GM21717 (cell line): ENCODE measurements at regions not wholly inside any gene's neighbourhood (a gene's known extent, or its start where the extent isn't known, plus 50 kb on each side); places are given as distances from the start of the nearest gene placed in this dataset.

Source experiments
- ATAC-seq: cut with Tn5 transposase; IDR thresholded peaks from one replicate; pipeline ENCODE4 v1.9.1; 2021; ENCODE audit warnings: mild to moderate bottlenecking, moderate library complexity; ENCODE audit not compliant: unreplicated experiment

DNA sequence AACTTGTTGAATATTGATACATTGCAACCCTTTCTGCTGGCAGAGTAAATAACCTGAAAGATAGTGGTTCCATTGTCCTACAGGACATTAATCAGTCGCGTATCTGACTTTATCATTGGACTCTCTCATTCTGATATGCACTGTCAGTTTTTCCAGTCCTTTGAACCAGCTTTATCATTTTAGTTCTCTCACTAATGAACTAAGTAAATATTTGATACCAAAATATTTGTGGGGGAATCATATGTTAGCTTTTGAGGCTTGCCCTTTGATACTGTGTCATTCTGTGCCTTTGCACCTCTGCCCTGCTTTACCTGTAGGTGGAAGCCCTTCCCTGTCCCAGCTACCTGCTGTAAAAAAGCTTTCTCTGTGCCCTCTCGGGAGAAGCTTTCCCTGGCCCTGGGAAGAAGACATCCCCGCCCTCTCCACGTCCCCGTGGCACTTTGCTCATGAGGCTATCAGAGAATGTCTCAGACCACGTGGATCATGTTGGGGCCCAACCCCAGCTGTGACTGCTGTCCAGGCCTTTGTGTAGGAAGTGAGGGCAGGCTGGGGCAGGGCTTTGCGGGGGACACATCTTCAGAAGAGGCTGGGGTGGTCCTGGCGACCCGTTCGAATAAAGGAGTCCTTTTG, 117.8 kb upstream of the NXT1 start:
- no peak for ATAC-seq

DNA sequence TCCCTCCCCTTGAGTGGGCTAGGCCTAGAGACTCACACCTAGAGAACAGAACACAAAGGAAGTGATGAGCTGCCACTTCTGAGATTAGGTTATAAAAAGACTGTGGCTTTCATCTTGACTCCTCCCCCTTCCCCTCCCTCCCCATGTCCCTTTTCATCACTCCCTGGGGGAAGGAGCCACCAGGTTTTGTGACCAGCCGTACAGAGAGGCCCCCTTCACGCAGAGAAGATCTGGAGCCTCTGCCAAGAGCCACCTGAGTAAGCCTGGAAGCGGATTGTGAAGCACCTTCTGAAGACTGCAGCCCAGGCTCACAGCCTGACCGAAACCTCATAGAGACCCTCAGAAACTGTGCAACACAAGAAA, 118.4 kb upstream of the NXT1 start:
- no peak for ATAC-seq

DNA sequence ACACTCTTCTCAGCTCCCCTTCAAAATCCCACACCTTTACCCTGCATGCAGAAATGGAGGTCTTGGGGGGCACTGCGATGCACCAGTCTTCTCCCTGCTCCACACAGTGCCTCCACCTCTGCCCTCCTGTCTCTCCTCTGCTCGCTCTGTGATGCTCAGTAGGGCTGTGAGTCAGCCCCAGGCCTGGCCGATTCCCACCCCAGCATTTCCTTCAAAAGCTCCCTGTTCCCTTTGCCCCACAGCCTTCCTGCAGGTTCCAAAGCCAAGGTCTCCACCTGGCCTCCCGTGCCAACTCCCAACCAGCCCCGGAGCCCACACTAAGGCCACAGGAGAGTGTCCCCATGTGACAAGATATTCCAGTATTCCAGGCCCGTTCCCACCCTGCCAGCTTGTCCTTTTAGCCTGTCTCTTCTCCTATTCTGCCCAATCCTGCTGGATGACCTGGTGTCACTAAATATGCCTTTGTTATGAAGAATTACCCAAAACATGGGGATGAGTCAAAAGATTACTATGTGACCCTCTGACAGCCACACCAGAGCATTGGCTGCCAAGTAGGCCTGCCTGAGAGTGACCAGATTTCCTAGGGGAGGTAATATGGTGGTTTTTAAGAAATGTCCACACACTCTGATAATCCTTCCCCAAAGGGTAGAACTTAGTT, 118.9 kb upstream of the NXT1 start:
- no peak for ATAC-seq

DNA sequence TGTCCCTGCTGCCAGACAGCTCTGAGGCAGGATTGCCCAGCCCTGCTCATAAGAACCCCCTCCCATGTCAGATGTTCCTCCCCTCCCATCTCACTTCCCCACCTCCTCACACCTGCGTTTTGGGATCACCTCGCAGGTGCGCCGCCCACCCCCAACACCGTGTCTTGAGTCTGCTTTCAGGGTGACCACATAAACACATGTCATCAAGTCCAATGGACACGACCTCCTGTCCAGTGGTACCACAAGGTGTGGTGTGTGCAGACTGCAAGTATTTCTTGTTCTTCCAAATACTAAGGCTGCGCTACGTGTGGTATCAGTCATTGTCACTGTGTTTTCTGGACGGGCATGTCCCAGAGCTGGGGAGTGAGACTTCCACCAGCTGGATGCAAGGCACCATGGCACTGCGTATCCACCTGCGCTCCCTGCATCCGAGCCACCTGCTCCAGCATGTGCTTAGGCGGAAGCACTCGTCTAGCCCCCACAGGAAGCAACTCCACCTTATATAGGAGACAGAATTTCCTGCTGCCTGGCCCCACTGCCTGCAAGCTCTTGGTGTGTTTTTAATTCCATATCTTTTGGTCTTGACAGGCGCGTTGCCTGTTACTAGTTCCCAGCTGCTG, 119.7 kb upstream of the NXT1 start:
- no peak for ATAC-seq

DNA sequence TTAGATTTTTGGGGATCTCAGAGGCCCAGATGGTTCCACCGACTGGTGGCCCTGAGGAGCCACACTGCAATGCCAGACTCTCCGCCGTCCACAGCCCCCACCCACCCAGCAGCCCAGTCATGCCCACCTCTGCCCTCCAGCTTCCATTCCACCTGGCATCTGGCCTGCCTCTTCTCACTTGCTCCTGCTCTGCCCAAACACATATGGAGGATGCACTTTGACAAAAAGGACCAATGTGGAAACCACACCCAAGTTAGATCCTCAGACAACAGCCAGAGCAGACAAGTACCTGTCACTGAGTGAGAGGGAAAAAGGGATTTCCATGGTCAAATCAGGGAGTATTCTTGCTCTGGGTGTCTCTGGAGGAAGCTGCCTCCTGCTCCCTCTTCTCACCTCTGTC, 120.6 kb upstream of the NXT1 start:
- ATAC-seq: no peak

DNA sequence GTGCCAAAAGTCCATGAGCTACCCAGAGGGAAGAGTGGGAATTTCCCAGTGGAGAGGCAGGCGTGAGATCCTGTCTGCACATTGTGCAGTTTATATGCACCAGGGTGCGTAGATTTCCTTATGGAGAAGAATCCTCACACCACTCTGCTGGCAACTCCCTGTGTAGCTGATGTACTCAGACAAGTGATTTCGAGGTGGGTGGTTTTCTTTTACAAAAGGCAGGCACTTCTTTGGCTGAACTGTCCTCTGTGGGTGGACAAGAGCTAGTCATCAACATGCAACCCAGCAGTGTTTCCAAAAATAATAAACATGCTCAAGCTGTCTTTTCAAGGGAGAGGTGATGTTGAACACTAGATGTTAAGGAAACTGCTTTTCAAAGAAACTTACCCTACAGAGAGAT, 121.7 kb upstream of the NXT1 start:
- no peak for ATAC-seq

DNA sequence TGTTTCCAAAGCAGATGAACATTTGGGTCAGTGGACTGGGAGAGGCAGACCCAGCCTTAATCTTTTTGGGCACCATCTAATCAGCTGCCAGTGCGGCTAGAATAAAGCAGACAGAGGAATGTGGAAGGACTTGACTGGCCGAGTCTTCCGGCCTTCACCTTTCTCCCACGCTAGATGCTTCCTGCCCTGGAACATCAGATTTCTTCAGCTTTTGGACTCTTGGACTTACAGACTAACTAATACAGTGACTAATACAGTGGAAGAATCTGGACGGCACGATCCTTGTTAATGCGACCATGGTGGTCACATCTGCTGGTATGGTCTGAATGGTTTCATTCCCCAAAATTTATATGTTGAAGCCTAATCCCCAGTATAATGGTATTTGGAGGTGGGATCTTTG, 122.6 kb upstream of the NXT1 start:
- no peak for ATAC-seq

DNA sequence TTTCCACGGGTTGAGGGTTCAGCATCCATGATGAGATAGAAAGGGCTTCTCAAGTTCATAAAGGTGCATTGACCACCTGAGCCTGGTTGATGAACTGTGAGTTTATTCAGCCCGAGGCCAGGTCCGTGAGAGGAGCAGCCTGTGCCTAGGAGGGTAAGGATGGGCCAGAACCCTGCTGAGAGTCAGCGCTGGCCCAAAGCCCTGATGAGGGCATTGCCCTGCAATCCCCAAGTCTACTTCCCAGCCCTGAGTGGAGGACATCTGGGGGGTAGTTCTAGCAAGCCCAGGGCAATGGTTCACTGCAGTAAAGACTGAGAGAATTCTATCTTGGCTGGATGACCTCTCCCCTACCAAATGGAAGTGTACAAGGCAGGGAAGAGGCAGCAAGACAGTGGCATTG, 123.3 kb upstream of the NXT1 start:
- no peak for ATAC-seq

DNA sequence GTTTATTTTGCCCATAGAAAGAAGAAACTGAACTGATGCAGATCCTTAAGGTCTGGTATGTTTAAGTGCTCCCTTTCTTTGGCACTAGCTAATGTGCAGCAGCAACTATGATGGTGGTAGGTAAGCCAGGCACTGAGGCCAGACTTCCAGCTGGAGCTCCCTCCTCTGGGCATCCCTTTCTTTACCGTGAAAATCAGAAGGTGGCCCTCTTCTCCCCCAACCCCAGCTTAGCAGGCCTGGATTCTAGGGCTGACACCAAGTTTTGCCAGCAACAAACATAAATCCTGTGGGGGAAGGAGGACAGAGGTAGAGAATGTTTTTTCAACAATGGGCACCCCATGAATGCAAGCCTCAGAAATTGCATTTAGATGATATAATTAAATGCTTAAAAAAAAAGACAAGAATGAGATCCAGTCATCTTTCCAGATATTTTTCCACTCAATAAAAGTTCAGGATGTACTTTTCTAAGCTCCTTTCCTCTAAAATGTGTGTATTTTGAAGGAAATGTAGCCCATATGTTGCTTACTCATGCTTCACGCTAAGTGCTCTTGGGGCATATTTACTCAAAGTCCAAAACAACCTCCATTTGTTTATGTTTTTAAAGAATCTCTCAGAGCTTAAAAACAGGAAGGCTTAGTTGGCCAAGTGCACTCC, 123.9 kb upstream of the NXT1 start:
- no peak for ATAC-seq

DNA sequence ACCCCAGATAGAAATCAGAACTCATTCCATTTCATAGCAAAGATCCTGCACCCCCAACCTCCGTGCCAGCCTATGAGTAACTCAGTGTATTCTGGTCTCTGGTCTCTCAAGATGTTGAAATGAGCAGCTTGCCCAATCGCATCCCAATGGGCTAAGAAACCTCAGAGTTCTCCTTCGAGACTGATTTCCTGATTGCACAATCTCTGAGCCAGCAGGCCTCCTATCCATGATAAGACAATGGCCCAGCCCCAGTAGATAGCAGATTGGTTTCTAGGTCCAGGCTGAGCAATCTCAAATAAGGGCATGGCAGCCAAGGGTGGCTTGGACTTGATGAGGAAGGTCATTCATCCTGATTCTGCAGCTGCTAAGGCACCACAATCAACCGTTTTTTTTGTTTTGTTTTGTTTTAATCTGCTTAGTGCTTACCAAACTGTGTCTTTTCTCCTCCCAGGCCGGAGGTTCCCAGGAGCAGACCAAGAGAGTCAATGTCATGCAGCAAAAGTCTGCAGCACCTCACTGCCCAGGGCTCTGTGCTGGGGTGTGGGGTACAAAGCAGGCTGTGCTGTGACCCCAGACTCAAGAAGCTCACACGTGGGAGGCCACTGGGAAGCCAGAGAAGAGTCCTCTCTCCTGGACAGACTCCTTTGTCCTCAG, 125.1 kb upstream of the NXT1 start:
- ATAC-seq: no peak

DNA sequence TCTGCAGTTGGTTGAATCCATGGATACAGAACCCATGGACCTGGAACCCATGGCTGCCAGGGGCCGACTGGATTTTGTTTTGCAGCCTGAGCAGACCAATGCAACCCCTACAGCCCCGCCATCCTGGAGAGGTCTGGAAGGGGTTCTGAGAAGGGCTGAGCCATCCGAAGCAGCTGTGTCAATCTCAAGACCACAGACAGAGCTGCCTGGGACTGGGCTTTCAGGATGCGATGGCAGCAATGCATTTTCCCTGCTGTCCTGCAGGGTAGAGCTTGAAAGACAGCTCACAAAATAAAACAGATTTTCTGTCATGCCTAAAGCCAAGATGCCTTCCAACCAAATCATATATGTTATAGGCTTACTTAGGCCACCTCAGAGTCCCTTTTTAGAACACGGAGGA, 125.8 kb upstream of the NXT1 start:
- no peak for ATAC-seq

DNA sequence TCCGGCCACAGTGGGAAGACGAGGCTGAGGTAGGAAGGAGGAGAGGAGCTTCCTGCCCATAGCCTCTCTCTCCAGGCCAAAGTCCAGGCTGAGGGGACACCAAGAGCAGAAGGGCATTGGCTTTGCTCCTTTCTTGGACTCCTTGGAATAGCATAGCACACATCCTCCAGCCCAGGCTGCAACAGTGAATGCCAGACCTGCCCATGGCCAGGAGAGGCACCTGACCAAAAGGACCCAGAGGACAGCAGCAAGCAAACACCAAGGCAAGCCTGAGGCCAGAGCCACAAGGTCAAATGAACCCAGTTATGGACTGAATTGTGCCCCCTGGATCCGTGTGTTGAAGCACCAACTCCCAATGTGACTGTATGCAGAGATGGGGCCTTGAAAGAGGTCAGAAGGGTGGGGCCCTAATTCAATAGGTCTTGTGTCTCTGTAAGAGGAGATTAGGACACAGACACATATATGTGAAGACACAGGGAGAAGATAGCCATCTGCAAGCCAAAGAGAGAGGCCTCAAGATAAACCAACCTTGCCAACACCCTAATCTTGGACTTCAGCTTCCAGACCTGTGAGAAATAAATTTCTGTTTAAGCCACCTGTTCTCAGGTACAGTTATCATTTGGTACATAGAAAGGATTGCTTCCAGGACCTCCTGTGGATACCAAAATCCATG, 126.5 kb upstream of the NXT1 start:
- no peak for ATAC-seq

DNA sequence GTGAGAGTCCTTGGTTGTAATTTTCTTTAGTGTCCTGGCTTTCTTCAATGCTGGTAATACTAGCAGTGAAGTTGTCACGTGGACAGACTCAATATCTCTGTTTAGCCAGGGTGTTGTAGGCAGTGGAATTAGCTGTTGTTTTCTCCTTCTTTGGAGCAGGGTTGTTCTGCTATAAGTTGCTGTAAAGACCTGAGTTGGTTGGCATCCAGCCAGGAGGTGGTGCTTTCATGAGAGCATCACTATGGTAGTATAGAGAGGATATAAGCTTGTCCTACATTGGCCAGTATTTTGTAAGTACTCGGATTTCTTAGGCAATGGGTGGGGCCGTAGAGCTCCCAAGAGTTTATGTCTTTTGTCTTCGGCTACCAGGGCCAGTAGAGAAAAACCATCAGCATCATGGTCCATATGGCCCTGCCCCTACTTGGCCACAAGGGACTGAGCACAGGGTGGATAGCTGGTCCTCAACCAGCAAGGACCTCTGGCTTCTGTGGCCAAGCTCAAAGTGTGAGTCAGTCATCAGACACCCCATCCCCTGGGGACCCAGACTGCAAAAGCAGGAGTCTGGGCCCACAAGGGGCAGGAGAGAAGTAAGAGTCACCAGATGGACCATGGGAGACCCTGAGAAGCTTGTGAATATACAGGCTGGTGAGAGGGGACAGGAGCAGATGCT, 127.9 kb upstream of the NXT1 start:
- no peak for ATAC-seq

DNA sequence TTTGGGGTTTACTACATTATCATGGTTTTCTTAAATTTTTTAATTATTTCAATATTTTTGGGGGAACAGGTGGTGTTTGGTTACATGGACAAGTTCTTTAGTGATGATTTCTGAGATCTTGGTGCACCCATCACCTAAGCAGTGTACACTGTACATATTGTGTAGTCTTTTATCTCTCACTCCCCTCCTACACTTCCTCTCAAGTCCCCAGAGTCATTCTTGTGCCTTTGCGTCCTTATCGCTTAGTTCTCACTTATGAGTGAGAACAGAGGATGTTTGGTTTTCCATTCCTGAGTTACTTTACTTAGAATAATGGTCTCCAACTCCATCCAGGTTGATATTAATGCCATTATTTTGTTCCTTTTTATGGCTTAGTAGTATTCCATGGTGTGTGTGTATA, 130.9 kb upstream of the CD93 start:
- ATAC-seq: no peak

DNA sequence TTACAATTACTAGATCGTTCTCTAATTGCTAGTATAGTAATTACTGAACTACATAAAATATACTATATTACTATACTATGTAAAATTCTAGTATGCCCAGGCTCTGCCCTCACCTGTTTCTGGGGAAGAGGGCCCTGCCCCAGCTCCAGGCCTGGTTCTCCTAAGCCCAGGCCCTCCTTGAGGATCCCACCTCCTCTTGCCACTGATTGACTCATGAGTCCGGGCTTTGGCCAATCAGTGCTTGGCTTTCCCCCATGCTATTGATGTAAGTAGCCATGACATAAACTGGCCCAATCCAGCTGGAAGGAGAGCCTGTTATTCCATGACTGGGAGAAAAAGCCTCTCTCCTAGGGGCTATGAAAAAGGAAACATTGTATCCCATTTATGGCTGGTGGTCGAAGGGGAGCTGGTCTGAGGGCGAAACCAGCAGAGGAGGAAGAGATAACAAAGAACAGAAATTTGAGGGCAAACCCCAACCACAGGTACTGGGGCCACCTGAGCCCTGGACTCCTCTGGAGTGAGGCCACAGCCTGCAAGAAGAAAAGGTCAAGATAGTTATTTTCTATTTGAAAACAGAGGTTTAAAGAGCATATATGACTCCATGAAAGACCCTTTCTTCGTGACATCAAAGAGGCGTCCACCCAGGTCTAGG, 129.3 kb upstream of the CD93 start:
- ATAC-seq: no peak

DNA sequence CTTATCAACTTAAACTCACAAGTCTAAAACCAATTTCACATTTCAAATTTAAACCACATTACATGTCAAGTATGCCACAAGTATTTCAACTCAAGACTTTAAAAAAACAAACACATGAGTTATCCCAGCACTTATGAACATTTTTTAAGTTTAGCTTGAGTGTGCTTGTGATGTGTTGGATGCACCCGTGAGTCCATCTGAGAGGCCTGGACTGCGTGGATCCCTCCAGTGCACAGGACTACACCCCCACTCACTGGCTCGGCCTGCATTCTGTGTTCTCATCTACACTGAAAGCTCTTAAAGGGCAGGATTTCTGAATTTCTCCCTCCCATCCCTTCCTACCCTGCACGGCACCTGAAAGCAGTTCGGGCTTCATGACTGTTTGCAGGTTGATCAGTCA, 128.8 kb upstream of the CD93 start:
- ATAC-seq: no peak

DNA sequence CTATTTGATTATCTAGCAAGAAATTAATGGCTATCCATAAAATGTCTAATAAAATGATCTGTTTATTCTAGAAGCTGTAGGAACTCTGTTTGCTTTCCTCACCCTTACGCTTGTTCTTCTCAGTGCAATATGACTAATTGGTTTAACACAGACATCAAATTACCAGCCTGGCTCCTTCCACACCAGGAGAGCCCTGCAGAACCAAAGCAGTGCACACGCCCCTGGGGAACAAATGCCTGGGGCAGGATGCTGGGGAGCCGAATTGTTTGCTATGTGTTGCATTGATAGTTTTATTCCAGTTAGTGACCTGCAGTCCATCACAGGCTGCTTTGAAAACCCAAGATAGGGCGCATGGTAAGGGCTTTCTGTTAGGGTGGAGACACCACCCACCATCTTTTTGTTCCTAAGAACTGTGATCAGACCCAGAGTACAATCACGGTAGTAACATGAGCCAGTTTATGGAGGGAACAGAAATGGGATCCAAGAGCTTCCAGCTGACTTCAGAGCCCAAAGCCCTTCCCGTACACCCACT, 126.4 kb upstream of the CD93 start:
- ATAC-seq: no peak

DNA sequence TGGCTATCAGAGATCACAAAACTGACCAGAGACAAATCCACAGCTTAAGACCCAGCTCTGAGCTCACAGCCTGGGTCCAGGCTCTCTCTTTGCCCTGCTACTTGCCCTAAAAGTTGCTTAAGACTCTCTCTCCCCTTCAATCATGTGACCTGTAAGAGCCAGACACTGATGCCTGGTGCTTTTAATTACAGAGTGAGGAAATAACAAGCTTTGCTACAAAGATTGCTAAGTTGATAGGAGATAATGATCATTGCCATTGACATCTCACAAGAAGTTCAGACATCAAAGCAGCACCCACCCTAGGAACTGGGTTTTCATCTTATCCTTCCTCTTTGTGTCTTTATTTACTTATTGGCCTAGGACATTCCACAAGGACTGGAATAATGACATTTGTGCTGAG, 125.9 kb upstream of the CD93 start:
- ATAC-seq: no peak

DNA sequence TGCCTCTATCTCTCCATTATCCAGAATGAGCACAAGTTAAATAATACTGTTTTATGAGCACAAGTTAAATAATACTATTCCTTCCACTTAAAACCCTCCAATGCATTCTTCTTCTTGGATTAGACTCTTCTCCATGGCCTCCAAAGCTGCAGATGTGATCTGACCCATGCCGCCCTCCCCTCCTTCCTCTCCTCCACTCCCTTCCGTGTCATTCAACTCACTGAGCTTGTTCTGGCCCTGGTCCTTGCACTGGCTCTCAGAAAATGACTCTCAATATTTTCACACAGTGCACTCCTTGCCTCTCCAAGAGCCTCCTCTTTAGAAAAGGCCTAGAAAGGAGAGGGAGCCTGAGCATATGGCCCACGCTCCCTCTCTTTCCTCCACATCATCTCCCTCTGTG, 125.0 kb upstream of the CD93 start:
- ATAC-seq: no peak
